HG02798 (cell line): ENCODE measurements at regions not wholly inside any gene's neighbourhood (a gene's known extent, or its start where the extent isn't known, plus 50 kb on each side); places are given as distances from the start of the nearest gene placed in this dataset.

Experiments
- ATAC-seq: cut with Tn5 transposase; IDR thresholded peaks from one replicate; pipeline ENCODE4 v1.9.1; 2021; ENCODE audit warnings: mild to moderate bottlenecking; ENCODE audit not compliant: unreplicated experiment, poor library complexity

GRCh38 chr7:16178092-16178491 is 243.2 kb downstream of the CRPPA start:
- no peak for ATAC-seq

- ATAC-seq = no peak
These were observed 247.1 kb downstream of the CRPPA start for GRCh38 chr7:16174253-16174652.

GRCh38 chr7:16172366-16172765 is 249.0 kb downstream of the CRPPA start:
- ATAC-seq = no peak

GRCh38 chr7:16171928-16172327 is 249.4 kb downstream of the CRPPA start:
- ATAC-seq = no peak

GRCh38 chr7:16170671-16171070 is 250.7 kb downstream of the CRPPA start:
- no peak for ATAC-seq

GRCh38 chr7:16169537-16169936 is 251.8 kb downstream of the CRPPA start:
- no peak for ATAC-seq

- no peak for ATAC-seq
These were observed 253.8 kb downstream of the CRPPA start for GRCh38 chr7:16167526-16167925.

GRCh38 chr7:16144361-16144760 is 277.0 kb downstream of the CRPPA start:
- no peak for ATAC-seq

GRCh38 chr7:16137944-16138343 is 283.4 kb downstream of the CRPPA start:
- no peak for ATAC-seq

- ATAC-seq = no peak
These were observed 284.4 kb downstream of the CRPPA start for GRCh38 chr7:16136896-16137295.

GRCh38 chr7:16135658-16136057 is 285.7 kb downstream of the CRPPA start:
- no peak for ATAC-seq

- ATAC-seq = no peak
These were observed 290.9 kb downstream of the CRPPA start for GRCh38 chr7:16130111-16131110.

GRCh38 chr7:16129431-16130110 is 291.8 kb downstream of the CRPPA start:
- ATAC-seq = no peak

GRCh38 chr7:16123117-16123770 is 298.1 kb downstream of the CRPPA start:
- ATAC-seq = no peak

GRCh38 chr7:16121876-16122390 is 299.4 kb downstream of the CRPPA start:
- ATAC-seq = no peak

- ATAC-seq = no peak
These were observed 306.0 kb downstream of the CRPPA start for GRCh38 chr7:16115374-16115773.

- ATAC-seq = no peak
These were observed 306.7 kb downstream of the CRPPA start for GRCh38 chr7:16114633-16115032.

- no peak for ATAC-seq
These were observed 307.3 kb downstream of the CRPPA start for GRCh38 chr7:16114071-16114470.

- no peak for ATAC-seq
These were observed 308.3 kb downstream of the CRPPA start for GRCh38 chr7:16113058-16113457.

- no peak for ATAC-seq
These were observed 314.5 kb downstream of the CRPPA start for GRCh38 chr7:16106869-16107268.

GRCh38 chr7:16106300-16106699 is 315.0 kb downstream of the CRPPA start:
- no peak for ATAC-seq
